Endothelial cell (in vitro differentiated cells): ENCODE measurements at regions not wholly inside any gene's neighbourhood (a gene's known extent, or its start where the extent isn't known, plus 50 kb on each side); places are given as distances from the start of the nearest gene placed in this dataset.

Experiments
- DNase-seq: peaks from one replicate; pipeline ENCODE4 v3.0.0; 2021; ENCODE audit warnings: low spot score
- H3K27ac Mint-ChIP-seq: one replicate; pipeline ENCODE4 v1.8.0; 2021; ENCODE audit warnings: mixed read lengths, inconsistent platforms; ENCODE audit not compliant: unreplicated experiment
- H3K27me3 Mint-ChIP-seq: one replicate; pipeline ENCODE4 v1.8.0; 2021; ENCODE audit warnings: mild to moderate bottlenecking, moderate library complexity, mixed read lengths, inconsistent platforms; ENCODE audit not compliant: unreplicated experiment
- H3K36me3 Mint-ChIP-seq: one replicate; pipeline ENCODE4 v1.8.0; 2021; ENCODE audit warnings: mild to moderate bottlenecking, low read depth, mixed read lengths, inconsistent platforms; ENCODE audit not compliant: unreplicated experiment
- H3K4me1 Mint-ChIP-seq: one replicate; pipeline ENCODE4 v1.8.0; 2021; ENCODE audit warnings: mild to moderate bottlenecking, mixed read lengths, inconsistent platforms; ENCODE audit not compliant: unreplicated experiment
- H3K4me3 Mint-ChIP-seq: one replicate; pipeline ENCODE4 v1.8.0; 2021; ENCODE audit warnings: mild to moderate bottlenecking, mixed read lengths, inconsistent platforms; ENCODE audit not compliant: unreplicated experiment
- H3K9me3 Mint-ChIP-seq: one replicate; pipeline ENCODE4 v1.8.0; 2021; ENCODE audit warnings: mixed read lengths, inconsistent platforms; ENCODE audit not compliant: unreplicated experiment
- TF ChIP-seq, protein P1 (sequence below): fragments of 200-600 bp; sonication (generic); IDR thresholded peaks from one replicate; pipeline ENCODE4 v1.5.0; 2021; ENCODE audit warnings: antibody characterized with exemption; ENCODE audit not compliant: unreplicated experiment

DNA sequence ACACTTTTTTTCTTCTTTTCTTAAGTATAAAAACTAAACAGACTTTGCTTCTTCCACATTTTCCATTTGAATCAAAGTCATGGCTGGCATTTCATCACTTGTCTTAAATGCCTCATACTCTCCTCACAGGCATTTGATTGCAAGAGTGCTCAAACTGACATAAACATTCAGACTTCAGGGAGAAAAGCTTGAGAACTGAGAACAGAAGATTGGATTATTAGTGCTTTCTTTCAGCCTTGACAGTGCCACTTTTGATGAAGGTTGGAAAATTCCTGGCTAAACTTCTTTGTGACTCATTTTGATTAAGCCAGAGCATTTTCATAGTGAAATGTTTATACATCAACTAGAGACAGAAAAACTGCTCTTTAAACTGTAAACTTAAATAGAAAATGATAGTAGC lies 544.4 kb downstream of the DIPK2A start:
- no peaks in the 10 kb centered on the region for H3K4me1 Mint-ChIP-seq
- no peaks in the 10 kb centered on the region for H3K36me3 Mint-ChIP-seq
- no peak overlapping the region for H3K27ac Mint-ChIP-seq
- DNase-seq: no peak
- no peaks in the 10 kb centered on the region for H3K9me3 Mint-ChIP-seq
- no peak overlapping the region for H3K4me3 Mint-ChIP-seq
- TF ChIP-seq, protein P1, sequence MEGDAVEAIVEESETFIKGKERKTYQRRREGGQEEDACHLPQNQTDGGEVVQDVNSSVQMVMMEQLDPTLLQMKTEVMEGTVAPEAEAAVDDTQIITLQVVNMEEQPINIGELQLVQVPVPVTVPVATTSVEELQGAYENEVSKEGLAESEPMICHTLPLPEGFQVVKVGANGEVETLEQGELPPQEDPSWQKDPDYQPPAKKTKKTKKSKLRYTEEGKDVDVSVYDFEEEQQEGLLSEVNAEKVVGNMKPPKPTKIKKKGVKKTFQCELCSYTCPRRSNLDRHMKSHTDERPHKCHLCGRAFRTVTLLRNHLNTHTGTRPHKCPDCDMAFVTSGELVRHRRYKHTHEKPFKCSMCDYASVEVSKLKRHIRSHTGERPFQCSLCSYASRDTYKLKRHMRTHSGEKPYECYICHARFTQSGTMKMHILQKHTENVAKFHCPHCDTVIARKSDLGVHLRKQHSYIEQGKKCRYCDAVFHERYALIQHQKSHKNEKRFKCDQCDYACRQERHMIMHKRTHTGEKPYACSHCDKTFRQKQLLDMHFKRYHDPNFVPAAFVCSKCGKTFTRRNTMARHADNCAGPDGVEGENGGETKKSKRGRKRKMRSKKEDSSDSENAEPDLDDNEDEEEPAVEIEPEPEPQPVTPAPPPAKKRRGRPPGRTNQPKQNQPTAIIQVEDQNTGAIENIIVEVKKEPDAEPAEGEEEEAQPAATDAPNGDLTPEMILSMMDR: no peak
- no peaks in the 10 kb centered on the region for H3K27me3 Mint-ChIP-seq

DNA sequence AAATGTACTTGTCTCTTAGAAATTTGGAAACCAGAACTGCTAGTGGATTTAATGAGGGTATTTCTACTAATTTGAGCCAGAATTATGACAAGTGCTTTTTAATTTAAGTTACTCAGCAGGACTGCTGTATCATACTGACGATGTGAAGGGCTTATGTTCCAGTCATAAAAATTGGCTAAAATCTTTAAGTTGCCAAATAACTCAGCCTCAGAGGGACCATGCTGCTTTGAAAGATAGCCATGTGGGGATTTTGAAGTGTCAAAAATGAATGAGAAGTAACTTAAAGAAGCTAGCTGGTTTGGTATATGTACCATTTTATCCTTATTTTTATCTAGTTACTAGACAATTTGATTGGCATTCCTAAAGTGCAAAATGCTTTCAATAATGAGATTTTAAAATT lies 545.0 kb downstream of the DIPK2A start:
- no peaks in the 10 kb centered on the region for H3K9me3 Mint-ChIP-seq
- no peak for DNase-seq
- H3K4me3 Mint-ChIP-seq: no peak overlapping the region
- TF ChIP-seq, protein P1: no peak
- H3K36me3 Mint-ChIP-seq: no peaks in the 10 kb centered on the region
- H3K27ac Mint-ChIP-seq: no peak overlapping the region
- no peaks in the 10 kb centered on the region for H3K4me1 Mint-ChIP-seq
- H3K27me3 Mint-ChIP-seq: no peaks in the 10 kb centered on the region

DNA sequence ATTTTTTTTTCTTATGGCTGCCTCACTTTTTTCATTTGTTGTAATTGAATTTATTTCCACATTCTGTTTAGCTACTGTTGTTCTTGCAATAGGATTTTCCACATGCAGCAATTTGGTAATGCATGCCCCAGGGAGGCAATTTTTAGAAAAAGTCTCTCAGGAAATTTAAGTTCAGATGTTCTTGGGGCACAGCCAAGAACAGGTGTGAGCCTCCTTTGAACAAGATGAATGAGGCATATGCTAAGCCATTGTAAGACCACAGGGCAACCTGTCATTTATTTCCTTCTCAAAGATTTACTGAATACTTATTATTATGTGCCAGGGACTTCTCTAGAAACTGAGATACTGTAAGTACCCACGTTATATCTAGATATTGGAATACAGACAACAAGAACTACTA lies 549.5 kb downstream of the DIPK2A start:
- TF ChIP-seq, protein P1: no peak
- no peak for DNase-seq
- Mint-ChIP-seq H3K4me1 (no peaks in the 10 kb centered on the region), H3K36me3 (no peaks in the 10 kb centered on the region), H3K27me3 (no peaks in the 10 kb centered on the region), H3K27ac (no peak overlapping the region), H3K9me3 (no peaks in the 10 kb centered on the region), H3K4me3 (no peak overlapping the region)

DNA sequence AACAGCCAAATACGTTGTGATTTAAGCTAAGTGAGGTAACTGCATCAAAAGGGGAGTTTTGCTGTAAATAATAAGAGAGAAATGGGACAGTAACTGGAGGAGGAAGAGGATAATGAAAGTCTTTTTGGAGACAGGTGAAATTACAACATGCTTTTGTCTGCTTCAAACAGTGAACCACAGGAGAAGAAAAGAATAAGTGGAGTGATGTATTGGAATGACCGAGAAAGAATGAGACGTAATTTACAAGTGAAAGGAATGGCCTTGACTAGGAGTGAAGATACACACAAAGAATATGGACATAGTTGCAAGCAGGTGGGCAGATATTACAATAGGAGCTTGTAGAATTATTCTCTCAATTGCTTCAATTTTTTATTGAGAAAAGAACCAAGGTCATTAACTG lies 550.8 kb downstream of the DIPK2A start:
- no peaks in the 10 kb centered on the region for H3K4me1 Mint-ChIP-seq
- no peak overlapping the region for H3K4me3 Mint-ChIP-seq
- TF ChIP-seq, protein P1: no peak
- H3K27me3 Mint-ChIP-seq: no peaks in the 10 kb centered on the region
- H3K36me3 Mint-ChIP-seq: no peaks in the 10 kb centered on the region
- H3K27ac Mint-ChIP-seq: no peak overlapping the region
- DNase-seq: no peak
- no peaks in the 10 kb centered on the region for H3K9me3 Mint-ChIP-seq

DNA sequence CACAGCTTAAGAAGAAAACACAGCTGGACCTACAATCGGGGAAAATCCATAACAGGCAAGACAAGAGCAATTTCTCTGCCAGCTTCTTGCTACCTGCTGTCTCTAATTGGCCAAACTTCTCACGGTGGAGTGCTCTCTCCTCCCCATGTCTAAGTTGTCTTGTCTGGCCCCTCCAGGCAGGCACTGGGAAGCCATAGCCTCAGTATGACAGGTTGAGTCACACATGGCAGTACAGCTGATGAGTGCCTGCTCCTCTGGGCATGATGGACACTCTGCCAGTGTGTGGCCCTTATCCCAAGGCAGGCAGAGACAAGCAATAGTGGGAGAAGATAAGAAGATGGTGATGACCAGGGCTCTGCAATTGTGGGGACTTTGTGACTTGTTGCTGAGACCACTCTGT lies 551.8 kb downstream of the DIPK2A start:
- DNase-seq: no peak
- Mint-ChIP-seq H3K4me3 (no peak overlapping the region), H3K4me1 (no peaks in the 10 kb centered on the region), H3K36me3 (no peaks in the 10 kb centered on the region), H3K27me3 (no peaks in the 10 kb centered on the region), H3K9me3 (no peaks in the 10 kb centered on the region), H3K27ac (no peak overlapping the region)
- TF ChIP-seq, protein P1: no peak
